Gastroesophageal sphincter (tissue), 3 donors: ENCODE measurements at regions not wholly inside any gene's neighbourhood (a gene's known extent, or its start where the extent isn't known, plus 50 kb on each side); places are given as distances from the start of the nearest gene placed in this dataset.

ENCODE experiments used
- CTCF ChIP-seq, 4 experiments: fragments of 200-600 bp in 2 of 4; fragments of 450-650 bp in 2 of 4; sonication (generic) in 1 of 4; IDR thresholded peaks; one replicate each; pipeline ENCODE4 v1.5.1; 2017 to 2019; ENCODE audit warnings: antibody characterized with exemption in 4 of 4, mild to moderate bottlenecking in 2 of 4, moderate library complexity in 2 of 4
- EP300 ChIP-seq: sonication (generic); formaldehyde crosslinking; IDR thresholded peaks from one replicate; pipeline ENCODE4 v1.6.1; 2017; ENCODE audit warnings: antibody characterized with exemption, mild to moderate bottlenecking
- POLR2AphosphoS5 ChIP-seq: sonication (generic); formaldehyde crosslinking; IDR thresholded peaks from one replicate; pipeline ENCODE4 v1.6.1; 2017; ENCODE audit warnings: antibody characterized with exemption

GRCh38 chr6:87873556-87873955, 171.5 kb upstream of the AKIRIN2 start:
- TF ChIP-seq EP300 (no peak), CTCF (IDR thresholded peaks at IDR 0.05) (no peak), POLR2AphosphoS5 (no peak)
